ENCODE measurements at regions not wholly inside any gene's neighbourhood (a gene's known extent, or its start where the extent isn't known, plus 50 kb on each side); places are given as distances from the start of the nearest gene placed in this dataset.

DNA sequence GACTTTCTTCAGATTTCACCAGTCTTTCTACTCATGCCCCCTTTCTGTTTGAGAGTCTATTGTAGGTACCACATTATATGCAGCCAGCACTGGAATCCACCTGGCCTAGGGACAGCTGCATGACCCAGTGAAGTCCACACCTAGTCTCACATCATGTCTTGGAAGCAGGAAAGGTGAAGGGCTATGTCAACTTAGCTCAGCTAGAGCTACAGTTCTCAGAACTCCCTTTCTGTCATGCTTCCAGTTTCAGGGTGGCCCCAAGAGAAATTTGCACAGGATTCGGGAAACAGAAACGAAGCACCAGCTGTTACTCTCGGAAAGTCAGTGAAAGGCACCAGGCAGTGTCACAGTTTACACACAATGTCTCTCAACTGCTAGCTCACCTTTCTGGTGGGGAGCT is 51.6 kb upstream of the NLRP1 start:
- DNase-seq (ENCODE audit: low read depth, low spot score): no peak

DNA sequence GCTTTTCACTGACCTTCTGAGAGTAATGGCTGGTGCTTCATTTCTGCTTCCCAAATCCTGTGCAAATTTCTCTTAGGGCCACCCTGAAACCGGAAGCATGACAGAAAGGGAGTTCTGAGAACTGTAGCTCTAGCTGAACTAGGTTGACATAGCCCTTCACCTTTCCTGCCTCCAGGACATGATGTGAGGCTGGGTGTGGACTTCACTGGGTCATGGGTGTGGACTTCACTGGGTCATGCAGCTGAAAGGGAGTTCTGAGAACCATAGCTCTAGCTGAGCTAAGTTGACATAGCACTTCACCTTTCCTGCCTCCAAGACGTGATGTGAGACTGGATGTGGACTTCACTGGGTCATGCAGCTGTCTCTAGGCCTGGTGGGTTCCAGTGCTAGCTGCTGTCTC is 54.3 kb upstream of the NLRP1 start:
- no peak for DNase-seq (ENCODE audit: low read depth, low spot score)

DNA sequence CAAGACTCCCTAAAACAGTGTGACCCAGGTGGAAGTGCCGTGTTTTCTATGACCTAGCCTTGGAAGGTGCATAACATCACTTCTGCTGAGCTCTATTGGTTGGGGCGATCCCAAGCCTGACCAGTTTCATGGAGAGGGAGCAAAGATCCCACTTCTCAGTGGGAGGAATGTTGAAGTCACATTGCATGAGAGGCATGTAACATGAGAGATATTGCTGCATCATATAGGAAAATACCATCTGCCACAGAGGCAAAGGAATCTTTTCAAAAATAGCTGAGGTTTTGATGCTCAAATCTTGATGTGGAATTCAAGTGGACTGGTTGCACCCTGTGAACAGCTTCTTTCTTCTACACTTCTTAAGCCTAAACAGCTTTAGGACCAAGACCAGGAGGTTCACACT is 56.4 kb upstream of the NLRP1 start:
- DNase-seq (ENCODE audit: low read depth, low spot score): no peak

DNA sequence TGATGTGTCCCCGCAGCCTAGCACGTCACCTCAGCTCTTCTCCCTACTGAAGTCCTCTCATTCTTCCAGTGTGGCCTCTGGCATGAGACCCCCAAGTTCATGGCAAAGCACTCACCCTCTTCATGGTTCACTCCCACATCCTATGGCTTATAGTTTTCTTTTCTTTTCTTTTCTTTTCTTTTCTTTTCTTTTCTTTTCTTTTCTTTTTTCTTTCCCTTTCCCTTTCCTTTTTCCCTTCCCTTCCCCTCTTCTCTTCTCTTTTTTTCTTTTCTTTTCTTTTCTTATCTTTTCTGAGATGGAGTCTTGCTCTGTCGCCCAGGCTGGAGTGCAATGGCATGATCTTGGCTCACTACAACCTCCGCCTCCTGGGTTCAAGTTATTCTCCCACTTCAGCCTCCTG is 58.4 kb upstream of the NLRP1 start:
- no peak for DNase-seq (ENCODE audit: low read depth, low spot score)

DNA sequence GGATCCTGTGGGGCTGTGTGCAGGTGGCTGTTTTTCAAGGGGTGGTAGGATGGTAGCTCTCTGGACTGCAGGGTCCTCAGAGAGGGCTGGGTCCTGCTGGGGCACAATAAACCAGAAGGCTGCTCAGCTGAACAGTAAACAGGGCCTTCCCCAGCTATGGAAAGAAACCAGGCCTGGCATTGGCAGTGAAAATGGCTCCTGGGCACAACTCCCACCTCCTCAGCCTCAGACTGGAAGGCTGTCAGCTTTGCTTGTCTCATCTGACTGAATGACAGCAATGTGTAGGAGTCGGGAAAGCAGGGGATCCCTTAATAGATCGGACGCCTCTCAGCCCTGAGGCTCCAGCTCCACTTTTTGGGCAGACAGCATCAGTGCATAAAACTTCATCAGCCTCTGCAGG is 59.8 kb upstream of the NLRP1 start:
- DNase-seq (ENCODE audit: low read depth, low spot score): no peak

DNA sequence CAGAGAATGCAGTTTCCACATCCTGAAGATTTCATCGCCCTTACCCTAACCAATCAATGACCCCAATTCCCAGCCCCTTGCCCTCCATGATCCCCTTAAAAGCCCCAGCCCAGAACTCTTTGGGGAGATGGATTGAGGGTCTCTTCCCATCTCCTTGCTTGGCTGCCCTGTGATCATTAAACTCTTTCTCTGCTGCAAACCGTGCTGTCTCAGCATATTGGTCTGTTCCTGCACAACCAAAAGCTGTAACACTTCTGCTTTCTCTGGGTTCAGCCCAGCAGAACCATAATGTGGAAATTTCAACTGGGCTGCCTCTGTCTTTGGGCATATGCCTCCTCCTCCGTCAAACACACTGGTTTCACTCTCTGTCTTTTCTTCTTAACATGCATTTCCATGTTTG is 67.0 kb upstream of the NLRP1 start:
- no peak for DNase-seq (ENCODE audit: low read depth, low spot score)

DNA sequence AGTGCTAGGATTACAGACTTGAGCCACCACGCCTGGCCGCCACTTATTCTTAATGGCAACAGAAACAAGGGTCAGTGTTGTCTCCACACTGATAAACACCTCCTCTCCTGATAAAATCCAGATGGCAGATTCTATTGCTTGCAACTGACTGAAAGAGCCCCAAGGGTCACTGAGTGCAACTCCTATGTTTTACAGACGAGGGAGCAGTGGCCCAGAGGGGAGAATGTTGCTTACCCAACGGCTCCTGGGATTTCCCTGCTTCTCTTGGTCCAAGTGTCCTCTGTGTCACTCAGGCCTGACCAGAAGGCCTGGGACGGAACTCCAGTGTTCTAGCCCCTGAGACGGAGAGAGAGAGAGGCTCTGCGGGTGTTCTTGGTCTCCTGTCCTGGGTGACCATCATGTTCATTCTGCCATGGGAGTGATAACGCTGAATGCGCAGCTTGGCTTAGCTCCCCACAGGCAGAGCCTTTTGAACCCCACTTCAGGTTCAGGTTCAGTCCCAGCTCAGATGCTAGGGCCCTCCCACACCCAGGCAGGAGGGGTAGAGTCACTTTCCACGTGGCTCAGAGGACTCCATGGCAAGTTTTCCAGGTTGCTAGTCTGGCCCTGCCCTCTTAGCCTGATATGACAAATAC is 77.3 kb upstream of the NLRP1 start:
- DNase-seq (ENCODE audit: low read depth, low spot score): no peak

DNA sequence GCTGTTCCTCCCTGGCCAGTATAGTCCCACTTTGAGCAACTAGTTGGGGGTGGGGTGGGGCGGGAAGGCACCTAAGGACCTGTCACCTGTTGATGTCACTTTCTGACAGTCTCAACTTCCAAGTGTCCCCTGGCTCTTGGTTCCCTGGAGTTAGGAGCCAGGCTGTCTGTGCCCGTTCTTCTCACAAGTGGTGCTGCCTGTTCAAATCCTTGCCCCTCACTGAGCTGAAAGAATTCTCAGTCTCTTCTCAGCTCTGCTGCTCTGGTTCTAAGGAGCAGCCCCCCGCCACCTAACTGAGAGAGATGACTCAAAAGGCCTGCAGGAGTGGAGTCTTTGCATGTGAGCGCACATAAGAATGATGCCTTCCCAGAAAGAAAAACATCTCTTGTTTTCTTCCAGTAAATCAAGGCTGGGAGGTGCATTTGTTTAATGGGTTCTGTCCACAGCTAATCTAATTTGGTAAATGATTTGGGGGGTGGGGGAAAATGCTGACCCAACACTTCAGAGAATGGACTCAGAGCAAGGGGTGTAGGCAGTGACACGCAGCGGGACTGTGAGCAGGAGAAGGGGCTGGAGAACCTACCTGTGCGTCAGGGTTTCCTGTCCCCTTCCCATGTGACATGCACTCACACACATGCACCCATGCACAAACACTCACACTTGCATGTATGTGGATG is 78.2 kb upstream of the NLRP1 start:
- no peak for DNase-seq (ENCODE audit: low read depth, low spot score)

DNA sequence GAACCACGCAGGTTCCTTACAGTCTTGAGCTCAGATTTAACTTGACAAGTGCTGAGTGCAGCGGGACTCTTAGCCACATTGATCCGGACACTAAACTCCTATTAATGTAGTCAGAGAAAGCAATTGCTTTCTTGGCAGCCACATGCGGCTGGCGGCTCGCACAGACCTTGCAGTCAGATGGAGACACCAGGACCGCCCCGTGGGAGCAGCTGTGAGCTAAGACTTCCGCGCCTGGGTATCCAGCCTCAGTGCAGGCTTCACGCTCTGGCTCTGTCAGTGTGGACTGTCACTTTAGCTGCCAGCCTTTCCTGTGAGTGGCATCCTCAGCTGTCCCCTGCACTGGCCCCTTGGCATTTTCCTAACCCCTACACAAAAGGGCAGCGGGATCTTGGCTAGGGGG is 80.9 kb upstream of the NLRP1 start:
- DNase-seq (ENCODE audit: low read depth, low spot score): no peak

DNA sequence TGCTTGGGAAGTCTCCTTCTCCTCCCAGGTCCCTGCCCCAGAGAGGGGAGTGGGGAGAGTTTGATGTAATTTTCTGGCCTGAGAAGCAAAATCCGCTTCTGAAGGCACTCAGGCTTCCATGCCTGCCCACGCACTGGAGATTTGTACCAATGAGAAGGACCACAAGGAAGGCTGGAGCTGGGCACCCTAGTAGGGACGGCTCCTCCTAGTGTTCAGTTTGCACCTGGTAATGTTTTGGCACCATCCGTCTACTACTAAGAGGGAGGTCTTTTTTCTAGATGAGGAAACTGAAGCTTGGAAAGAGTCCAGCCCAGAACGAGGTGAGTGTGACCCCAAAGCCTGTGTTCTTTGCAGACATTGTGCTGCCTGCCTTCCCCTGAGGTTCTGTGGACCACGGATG is 83.6 kb upstream of the NLRP1 start:
- DNase-seq (ENCODE audit: low read depth, low spot score): no peak

DNA sequence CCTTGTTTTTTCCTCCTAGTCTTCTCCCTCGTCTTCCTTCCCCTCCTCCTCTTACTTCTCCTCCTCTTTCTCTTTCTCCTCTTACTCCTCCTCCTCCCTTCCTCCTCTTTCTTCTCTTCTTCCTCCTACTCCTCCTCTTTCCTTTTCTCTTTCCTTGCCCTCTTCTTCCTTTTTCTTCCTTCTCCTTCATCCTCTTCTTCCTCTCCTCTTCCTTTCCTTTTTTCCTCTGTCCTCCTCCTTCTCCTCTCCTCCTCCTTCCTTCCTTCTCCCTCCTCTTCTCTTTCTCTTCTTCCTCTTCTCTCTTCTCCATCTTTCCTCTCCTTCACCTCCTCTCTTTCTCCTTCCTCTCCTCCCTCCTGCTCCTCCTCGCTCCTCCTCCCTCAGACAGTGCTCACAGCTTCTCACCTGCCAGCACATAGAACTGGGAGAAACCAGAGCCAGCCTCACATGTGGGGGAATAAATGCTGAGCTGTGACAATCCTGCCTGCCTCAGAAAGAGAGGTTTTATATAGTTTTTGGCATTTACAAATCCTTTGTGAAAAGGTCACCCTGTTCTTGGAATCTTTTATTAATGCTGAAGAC is 84.3 kb upstream of the NLRP1 start:
- no peak for DNase-seq (ENCODE audit: low read depth, low spot score)

DNA sequence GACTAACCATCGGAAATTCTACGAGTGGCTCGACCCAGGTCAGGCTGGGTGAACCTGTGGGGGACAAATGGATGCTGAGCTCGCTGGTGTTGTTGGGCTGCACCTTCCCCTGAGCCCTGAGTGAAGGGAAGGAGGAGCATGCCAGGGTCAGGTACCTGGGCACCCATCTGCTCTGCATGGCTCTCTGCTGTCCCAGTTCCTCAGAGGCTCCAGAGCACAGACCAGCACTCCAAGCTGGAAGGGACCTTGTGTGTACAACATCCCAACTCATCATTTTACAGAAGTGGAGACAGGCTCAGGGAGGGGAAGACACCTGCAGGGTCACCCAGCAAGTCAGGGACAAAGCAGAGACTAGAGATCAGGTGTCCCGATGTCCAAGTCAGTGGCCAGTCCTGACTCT is 84.9 kb upstream of the NLRP1 start:
- DNase-seq (ENCODE audit: low read depth, low spot score): no peak

DNA sequence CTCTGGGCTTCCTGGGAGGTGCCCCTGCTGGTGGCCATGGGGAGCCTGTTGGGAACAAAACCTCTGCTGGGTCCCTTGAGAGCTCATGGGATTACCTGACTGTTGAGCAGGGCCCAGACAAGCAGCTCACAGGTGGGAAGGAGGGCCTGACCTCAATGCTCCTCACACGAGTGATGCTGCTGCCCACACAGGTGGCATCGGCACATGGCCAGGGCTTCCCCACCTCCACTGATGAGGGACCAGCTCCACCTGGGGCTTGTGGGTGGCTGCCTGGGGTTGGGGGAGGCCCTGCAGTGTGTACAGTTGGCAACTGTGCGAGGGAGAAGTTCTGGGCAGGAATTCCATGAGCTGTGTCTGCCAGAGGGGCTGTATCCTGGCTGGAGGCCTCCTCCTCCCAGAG is 87.8 kb upstream of the NLRP1 start:
- DNase-seq (ENCODE audit: low read depth, low spot score): no peak

DNA sequence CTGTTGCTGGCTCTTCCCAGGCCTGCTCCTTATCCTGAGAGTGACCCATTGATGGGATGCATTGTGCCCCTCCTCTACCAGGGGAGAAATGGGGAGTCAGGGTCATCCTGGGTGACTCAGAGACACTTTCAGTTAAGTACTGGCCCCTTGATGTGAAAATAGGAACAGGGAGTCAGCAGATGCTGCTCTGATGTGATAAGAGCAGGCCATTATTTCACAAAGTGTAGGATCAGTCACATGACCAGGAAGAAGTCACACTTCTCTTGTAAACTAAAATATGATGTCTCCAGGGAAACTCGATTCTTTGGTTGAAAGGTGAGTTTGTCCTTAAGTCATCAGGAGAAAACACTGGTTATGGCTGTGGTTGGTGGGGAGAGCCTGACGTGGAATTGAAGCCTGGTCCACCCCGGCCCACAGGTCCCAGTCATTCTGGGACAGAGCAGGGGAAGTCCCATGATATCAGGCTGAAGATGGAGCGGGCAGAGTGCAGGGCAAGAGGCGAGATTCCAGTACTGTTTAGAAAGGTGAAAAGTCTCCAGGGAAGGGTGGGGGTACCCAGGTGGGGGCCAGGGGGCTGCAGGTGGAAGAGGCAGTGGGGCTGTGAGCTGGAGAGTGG is 88.6 kb upstream of the NLRP1 start:
- DNase-seq (ENCODE audit: low read depth, low spot score): no peak

DNA sequence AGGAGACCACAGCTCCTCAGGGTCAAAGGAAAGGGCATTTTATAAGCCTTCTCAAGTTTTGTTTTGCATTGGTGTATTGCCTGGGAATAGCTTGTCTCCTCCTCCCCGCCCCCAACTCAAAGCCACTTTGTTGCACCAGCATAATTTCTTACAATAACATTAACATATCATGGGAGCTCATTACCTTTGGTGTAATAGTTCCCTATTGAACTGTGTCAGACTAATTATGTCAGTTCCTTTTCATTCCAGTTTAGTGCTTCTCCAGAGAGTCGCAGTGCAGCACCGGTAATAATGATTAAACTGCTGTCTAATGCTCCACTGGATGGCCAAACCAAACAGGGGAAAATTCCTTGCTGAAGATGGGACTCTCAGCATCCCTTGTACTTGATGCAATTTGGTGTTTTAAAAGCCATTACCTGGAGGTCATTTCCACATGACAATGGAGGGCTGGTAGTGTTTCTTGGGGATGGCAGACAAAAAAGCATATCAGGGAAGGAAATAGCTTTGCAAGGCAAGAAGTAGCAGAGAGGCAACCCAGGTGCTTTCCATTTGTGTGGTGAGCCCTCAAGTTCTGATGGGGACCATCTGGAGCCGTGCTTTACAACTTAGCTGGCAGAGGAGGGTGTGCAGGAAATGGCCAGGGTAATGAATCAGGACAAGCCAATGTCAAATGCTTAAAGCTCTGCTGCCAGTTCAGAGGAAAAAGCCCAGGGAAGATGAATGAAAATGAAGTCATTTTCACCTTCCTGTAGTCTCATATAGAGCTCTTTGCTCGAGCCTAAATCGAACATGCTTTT is 91.5 kb upstream of the NLRP1 start:
- DNase-seq (ENCODE audit: low read depth, low spot score): no peak

DNA sequence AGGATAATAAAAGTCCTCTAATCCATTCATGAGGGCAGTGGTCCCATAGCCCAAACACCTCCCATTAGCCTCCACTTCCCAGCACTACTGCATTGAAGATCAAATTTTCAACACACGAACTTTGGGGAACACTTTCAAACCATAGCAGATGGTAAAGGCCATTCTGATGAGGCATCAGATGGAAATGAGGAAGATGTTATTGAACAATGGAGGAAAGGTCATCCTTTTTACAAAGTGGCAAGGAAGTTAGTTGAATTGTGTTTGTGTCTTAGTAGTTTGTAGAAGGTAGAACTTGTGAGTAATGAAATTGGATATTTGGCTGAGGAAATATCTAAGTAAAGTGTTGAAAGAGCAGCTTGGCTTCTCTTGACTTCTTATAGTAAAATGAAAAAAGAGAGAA is 93.3 kb upstream of the NLRP1 start:
- DNase-seq (ENCODE audit: low read depth, low spot score): no peak

DNA sequence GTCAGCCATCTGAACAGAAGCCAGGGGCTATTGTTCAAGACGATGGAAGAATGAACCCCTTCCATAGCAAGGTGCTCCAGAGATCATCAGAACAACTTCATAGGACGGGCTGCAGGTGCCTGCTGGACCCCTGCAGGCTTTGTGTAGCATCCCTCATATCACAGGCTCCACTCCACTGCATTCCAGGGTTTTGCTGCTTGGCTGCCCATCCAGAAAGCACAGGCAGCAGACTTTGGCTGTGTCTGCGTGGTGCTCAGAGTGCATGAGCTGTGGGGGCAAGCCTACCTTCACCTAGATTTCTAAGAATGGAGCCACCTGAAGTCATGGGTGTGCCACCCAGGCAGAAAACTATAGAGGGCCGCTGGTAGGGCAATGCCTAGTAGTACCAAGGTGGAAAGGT is 93.9 kb upstream of the NLRP1 start:
- DNase-seq (ENCODE audit: low read depth, low spot score): no peak

DNA sequence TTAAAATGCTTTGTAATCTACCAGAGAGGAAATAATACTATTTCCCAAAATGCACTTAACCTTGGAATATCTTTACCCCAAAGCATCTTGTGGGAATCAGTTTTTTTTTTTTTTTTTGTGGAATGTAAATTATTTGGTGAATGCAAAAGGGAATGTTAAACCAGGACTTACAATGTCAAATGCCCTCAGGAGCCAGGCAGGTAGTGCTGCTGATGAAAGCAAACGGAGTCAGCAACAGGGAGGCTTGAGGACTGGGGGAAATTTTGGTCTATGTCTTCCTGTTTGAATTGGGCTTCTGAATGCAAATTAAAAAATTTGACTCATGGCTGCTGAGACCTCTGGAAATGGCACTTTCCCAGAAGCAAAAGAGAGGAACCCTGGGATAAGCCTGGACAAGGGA is 96.5 kb upstream of the NLRP1 start:
- DNase-seq (ENCODE audit: low read depth, low spot score): no peak

DNA sequence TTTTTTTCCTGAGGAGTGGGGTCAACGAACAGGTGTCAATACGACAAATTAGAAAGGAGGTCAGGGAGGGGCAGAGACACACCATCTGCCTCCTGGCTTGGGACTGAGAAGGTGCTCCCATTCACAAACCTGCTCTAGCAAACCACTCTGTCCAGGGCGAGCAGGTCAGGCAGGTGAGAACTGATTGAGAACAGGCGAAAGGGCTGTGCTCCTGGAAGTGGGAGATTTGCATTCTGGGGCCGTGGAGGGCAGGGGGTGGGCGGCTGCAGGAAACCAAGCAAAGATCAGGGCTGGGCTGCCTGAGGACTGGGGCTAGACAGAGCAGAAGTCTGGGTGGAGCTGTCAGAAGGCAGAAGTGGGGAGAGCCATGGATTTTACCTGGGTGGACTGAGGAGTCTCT is 98.9 kb upstream of the NLRP1 start:
- DNase-seq (ENCODE audit: low read depth, low spot score): no peak

DNA sequence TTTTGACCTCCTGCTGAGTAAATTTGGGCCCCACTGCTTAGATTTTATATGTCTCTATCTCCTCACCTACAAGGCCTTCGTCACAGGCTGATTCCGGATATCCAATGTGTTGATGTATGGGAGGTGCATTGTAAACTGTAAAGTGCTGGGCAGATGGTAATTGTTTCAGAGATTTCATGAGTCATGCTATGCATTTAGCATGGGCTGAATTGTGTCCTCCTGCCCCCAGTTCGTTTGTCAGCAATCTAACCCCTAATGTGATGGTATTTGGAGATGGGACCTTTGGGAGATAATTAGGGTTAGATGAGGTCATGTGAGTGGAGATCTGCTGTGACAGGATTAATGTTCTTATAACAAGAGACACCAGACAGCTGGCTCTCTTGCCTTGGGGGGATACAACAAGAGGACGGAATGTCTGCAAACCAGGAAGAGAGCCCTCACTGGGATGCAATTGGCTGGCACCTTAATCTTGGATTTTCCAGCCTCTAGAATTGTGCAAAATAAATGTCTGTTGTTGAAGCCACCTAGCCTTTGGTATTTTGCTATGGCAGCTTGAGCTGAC is 101.8 kb upstream of the NLRP1 start:
- DNase-seq (ENCODE audit: low read depth, low spot score): no peak

DNA sequence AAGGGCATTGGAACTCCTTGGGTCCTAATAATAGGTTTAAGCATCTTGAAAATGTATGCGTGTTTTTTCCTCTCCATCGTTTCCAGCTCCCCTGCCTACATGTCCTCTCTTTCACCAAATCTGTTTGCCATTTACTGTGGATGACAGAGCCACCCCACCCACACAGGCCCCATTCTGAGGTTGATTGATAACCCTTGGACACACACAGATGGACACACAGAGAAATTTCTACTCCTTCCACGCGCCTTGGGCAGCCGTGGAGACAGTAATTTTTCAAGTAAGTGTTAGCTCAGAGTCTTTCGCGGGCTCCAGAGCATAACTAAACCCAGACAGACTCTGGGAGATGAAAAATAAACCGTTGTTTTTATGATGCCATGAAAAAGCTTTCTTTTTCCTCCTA is 103.3 kb upstream of the NLRP1 start:
- DNase-seq (ENCODE audit: low read depth, low spot score): no peak

DNA sequence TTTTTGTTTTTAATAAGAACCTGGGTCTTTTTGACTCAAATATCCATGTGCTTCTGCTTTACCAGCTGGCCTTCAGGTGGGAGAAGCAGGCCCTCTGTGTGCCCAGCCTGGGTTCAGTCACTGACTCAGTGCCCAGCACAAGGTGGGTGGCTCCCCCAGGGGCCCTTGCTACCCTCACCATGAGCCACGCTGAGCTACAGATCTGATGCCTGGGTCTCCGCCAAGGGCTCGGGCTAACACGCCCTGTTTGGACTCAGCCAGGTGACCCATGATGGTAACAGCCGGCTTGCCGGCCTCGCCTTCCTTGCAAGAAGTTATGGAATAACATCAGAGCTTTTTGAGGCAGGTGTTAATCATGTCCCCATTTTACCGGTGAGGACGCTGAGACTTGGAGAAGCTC is 109.5 kb upstream of the NLRP1 start:
- DNase-seq (ENCODE audit: low read depth, low spot score): no peak
